ENCODE measurements at regions not wholly inside any gene's neighbourhood (a gene's known extent, or its start where the extent isn't known, plus 50 kb on each side); places are given as distances from the start of the nearest gene placed in this dataset.

- TF ChIP-seq MAX (IDR thresholded peaks at IDR 0.05) (no peak), CTCF (IDR thresholded peaks at IDR 0.05 in 2 of 3, conservative IDR thresholded peaks at IDR 0.05 in 1 of 3; ENCODE audit: borderline replicate concordance in 1 of 3, insufficient read depth in 1 of 3, low read depth in 2 of 3, low read length in 2 of 3) (no peak), POLR2AphosphoS5 (IDR thresholded peaks at IDR 0.05; ENCODE audit: low read depth, low read length) (no peak), EZH2phosphoT487 (IDR thresholded peaks at IDR 0.05; ENCODE audit: borderline replicate concordance) (no peak), ZBTB33 (IDR thresholded peaks at IDR 0.05; ENCODE audit: extremely low read depth, insufficient replicate concordance, low read length) (no peak), JUND (IDR thresholded peaks at IDR 0.05) (no peak)
These were observed 643.2 kb downstream of the RPL10L start for GRCh38 chr14:46008348-46008747.
